ENCODE measurements at regions not wholly inside any gene's neighbourhood (a gene's known extent, or its start where the extent isn't known, plus 50 kb on each side); places are given as distances from the start of the nearest gene placed in this dataset.

DNA sequence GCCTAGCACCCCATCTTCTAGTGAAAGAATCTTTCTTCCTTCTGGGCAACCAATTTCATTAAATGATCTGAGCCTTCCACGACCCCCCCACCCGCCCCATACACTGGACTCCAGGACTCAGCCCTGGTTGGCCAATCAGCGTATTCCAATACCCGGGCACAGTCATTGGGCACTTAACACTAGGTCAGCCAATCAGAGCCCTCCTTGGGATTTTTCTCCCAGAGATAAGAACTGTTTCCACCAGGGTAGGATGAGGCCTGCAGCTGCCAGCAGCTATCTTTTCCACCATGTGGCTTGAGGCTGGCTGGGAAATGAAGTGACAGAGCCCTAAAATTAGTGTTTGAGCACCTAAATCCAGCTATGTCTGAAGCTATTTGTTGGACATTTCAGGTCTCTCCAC lies 418.8 kb downstream of the BCOR start:
- no peak for TF ChIP-seq EZH2 (IDR thresholded peaks at IDR 0.05; ENCODE audit: insufficient read depth, poor library complexity, severe bottlenecking)
- no peak for TF ChIP-seq EZH2phosphoT487 (IDR thresholded peaks at IDR 0.05; ENCODE audit: insufficient read depth, low read depth)
